ENCODE measurements at regions not wholly inside any gene's neighbourhood (a gene's known extent, or its start where the extent isn't known, plus 50 kb on each side); places are given as distances from the start of the nearest gene placed in this dataset.

- no peak for DNase-seq (ENCODE audit: extremely low read depth in 1 of 11, low read depth in 9 of 11, low spot score in 4 of 11)
These were observed 67.2 kb upstream of the SYT1 start for GRCh38 chr12:78797196-78797931.

GRCh38 chr12:78799649-78800048, 64.9 kb upstream of the SYT1 start:
- no peak for DNase-seq (ENCODE audit: extremely low read depth in 1 of 11, low read depth in 9 of 11, low spot score in 4 of 11)

- no peak for DNase-seq (ENCODE audit: extremely low read depth in 1 of 11, low read depth in 9 of 11, low spot score in 4 of 11)
These were observed 62.0 kb upstream of the SYT1 start for GRCh38 chr12:78802593-78802992.

GRCh38 chr12:78804262-78804661, 60.3 kb upstream of the SYT1 start:
- DNase-seq (ENCODE audit: extremely low read depth in 1 of 11, low read depth in 9 of 11, low spot score in 4 of 11): no peak

Measured in renal cortex interstitium (tissue), 11 donors.